ENCODE measurements at regions not wholly inside any gene's neighbourhood (a gene's known extent, or its start where the extent isn't known, plus 50 kb on each side); places are given as distances from the start of the nearest gene placed in this dataset.

GRCh38 chr10:8379906-8380832 lies 325.7 kb downstream of the GATA3 start:
- Histone ChIP-seq H3K36me3 (ENCODE audit: insufficient read depth, low read depth, low read length) (no peaks in the 10 kb centered on the region), H3K27me3 (ENCODE audit: insufficient read depth, low read length) (no peaks in the 10 kb centered on the region), H3K4me1 (ENCODE audit: insufficient read depth, low read length) (peaks cover 5% of the 10 kb centered on the region; the same call in 1 of the 2 replicates), H3K27ac (ENCODE audit: low read length) (no peak overlapping the region), H3K9ac (ENCODE audit: low read depth, low read length) (no peak overlapping the region), H3K9me3 (ENCODE audit: insufficient read depth, low read depth, low read length) (no peaks in the 10 kb centered on the region), H3K4me3 (ENCODE audit: low read length) (no peak overlapping the region)

- Histone ChIP-seq H3K4me1 (ENCODE audit: insufficient read depth, low read length) (peaks cover 5% of the 10 kb centered on the region; the same call in 1 of the 2 replicates), H3K9ac (ENCODE audit: low read depth, low read length) (no peak overlapping the region), H3K4me3 (ENCODE audit: low read length) (no peak overlapping the region), H3K27me3 (ENCODE audit: insufficient read depth, low read length) (no peaks in the 10 kb centered on the region), H3K27ac (ENCODE audit: low read length) (no peak overlapping the region), H3K36me3 (ENCODE audit: insufficient read depth, low read depth, low read length) (no peaks in the 10 kb centered on the region), H3K9me3 (ENCODE audit: insufficient read depth, low read depth, low read length) (no peaks in the 10 kb centered on the region)
These were observed 326.5 kb downstream of the GATA3 start for GRCh38 chr10:8380833-8381496.

- no peaks in the 10 kb centered on the region for H3K9me3 ChIP-seq (ENCODE audit: insufficient read depth, low read depth, low read length)
- no peak overlapping the region for H3K27ac ChIP-seq (ENCODE audit: low read length)
- H3K4me3 ChIP-seq (ENCODE audit: low read length), result no peak overlapping the region
- no peaks in the 10 kb centered on the region for H3K4me1 ChIP-seq (ENCODE audit: insufficient read depth, low read length)
- H3K36me3 ChIP-seq (ENCODE audit: insufficient read depth, low read depth, low read length), result no peaks in the 10 kb centered on the region
- no peaks in the 10 kb centered on the region for H3K27me3 ChIP-seq (ENCODE audit: insufficient read depth, low read length)
- no peak overlapping the region for H3K9ac ChIP-seq (ENCODE audit: low read depth, low read length)
These were observed 332.3 kb downstream of the GATA3 start for GRCh38 chr10:8386781-8387180.

GRCh38 chr10:8389630-8390029 lies 335.1 kb downstream of the GATA3 start:
- no peak overlapping the region for H3K9ac ChIP-seq (ENCODE audit: low read depth, low read length)
- H3K4me3 ChIP-seq (ENCODE audit: low read length), result no peak overlapping the region
- H3K36me3 ChIP-seq (ENCODE audit: insufficient read depth, low read depth, low read length), result no peaks in the 10 kb centered on the region
- no peaks in the 10 kb centered on the region for H3K9me3 ChIP-seq (ENCODE audit: insufficient read depth, low read depth, low read length)
- no peaks in the 10 kb centered on the region for H3K27me3 ChIP-seq (ENCODE audit: insufficient read depth, low read length)
- H3K27ac ChIP-seq (ENCODE audit: low read length), result no peak overlapping the region
- H3K4me1 ChIP-seq (ENCODE audit: insufficient read depth, low read length), result no peaks in the 10 kb centered on the region

- H3K36me3 ChIP-seq (ENCODE audit: insufficient read depth, low read depth, low read length), result no peaks in the 10 kb centered on the region
- no peaks in the 10 kb centered on the region for H3K27me3 ChIP-seq (ENCODE audit: insufficient read depth, low read length)
- no peaks in the 10 kb centered on the region for H3K4me1 ChIP-seq (ENCODE audit: insufficient read depth, low read length)
- no peak overlapping the region for H3K27ac ChIP-seq (ENCODE audit: low read length)
- no peaks in the 10 kb centered on the region for H3K9me3 ChIP-seq (ENCODE audit: insufficient read depth, low read depth, low read length)
- no peak overlapping the region for H3K9ac ChIP-seq (ENCODE audit: low read depth, low read length)
- H3K4me3 ChIP-seq (ENCODE audit: low read length), result no peak overlapping the region
These were observed 337.7 kb downstream of the GATA3 start for GRCh38 chr10:8392216-8392615.

GRCh38 chr10:8393531-8393930 lies 339.0 kb downstream of the GATA3 start:
- no peaks in the 10 kb centered on the region for H3K9me3 ChIP-seq (ENCODE audit: insufficient read depth, low read depth, low read length)
- H3K4me3 ChIP-seq (ENCODE audit: low read length), result no peak overlapping the region
- no peak overlapping the region for H3K27ac ChIP-seq (ENCODE audit: low read length)
- no peaks in the 10 kb centered on the region for H3K4me1 ChIP-seq (ENCODE audit: insufficient read depth, low read length)
- H3K27me3 ChIP-seq (ENCODE audit: insufficient read depth, low read length), result no peaks in the 10 kb centered on the region
- no peaks in the 10 kb centered on the region for H3K36me3 ChIP-seq (ENCODE audit: insufficient read depth, low read depth, low read length)
- no peak overlapping the region for H3K9ac ChIP-seq (ENCODE audit: low read depth, low read length)

- no peak overlapping the region for H3K9ac ChIP-seq (ENCODE audit: low read depth, low read length)
- H3K4me3 ChIP-seq (ENCODE audit: low read length), result no peak overlapping the region
- no peaks in the 10 kb centered on the region for H3K9me3 ChIP-seq (ENCODE audit: insufficient read depth, low read depth, low read length)
- H3K4me1 ChIP-seq (ENCODE audit: insufficient read depth, low read length), result peaks cover 9% of the 10 kb centered on the region; the same call in 1 of the 2 replicates
- no peak overlapping the region for H3K27ac ChIP-seq (ENCODE audit: low read length)
- no peaks in the 10 kb centered on the region for H3K36me3 ChIP-seq (ENCODE audit: insufficient read depth, low read depth, low read length)
- H3K27me3 ChIP-seq (ENCODE audit: insufficient read depth, low read length), result no peaks in the 10 kb centered on the region
These were observed 342.2 kb downstream of the GATA3 start for GRCh38 chr10:8396675-8397074.

GRCh38 chr10:8398771-8399170 lies 344.3 kb downstream of the GATA3 start:
- Histone ChIP-seq H3K27ac (ENCODE audit: low read length) (no peak overlapping the region), H3K36me3 (ENCODE audit: insufficient read depth, low read depth, low read length) (no peaks in the 10 kb centered on the region), H3K4me1 (ENCODE audit: insufficient read depth, low read length) (peaks cover 9% of the 10 kb centered on the region; the same call in 1 of the 2 replicates), H3K9ac (ENCODE audit: low read depth, low read length) (no peak overlapping the region), H3K4me3 (ENCODE audit: low read length) (no peak overlapping the region), H3K27me3 (ENCODE audit: insufficient read depth, low read length) (no peaks in the 10 kb centered on the region), H3K9me3 (ENCODE audit: insufficient read depth, low read depth, low read length) (no peaks in the 10 kb centered on the region)

GRCh38 chr10:8400151-8400550 lies 345.7 kb downstream of the GATA3 start:
- no peaks in the 10 kb centered on the region for H3K27me3 ChIP-seq (ENCODE audit: insufficient read depth, low read length)
- H3K9me3 ChIP-seq (ENCODE audit: insufficient read depth, low read depth, low read length), result no peaks in the 10 kb centered on the region
- peaks cover 9% of the 10 kb centered on the region; the same call in 1 of the 2 replicates for H3K4me1 ChIP-seq (ENCODE audit: insufficient read depth, low read length)
- no peak overlapping the region for H3K4me3 ChIP-seq (ENCODE audit: low read length)
- no peak overlapping the region for H3K9ac ChIP-seq (ENCODE audit: low read depth, low read length)
- no peaks in the 10 kb centered on the region for H3K36me3 ChIP-seq (ENCODE audit: insufficient read depth, low read depth, low read length)
- H3K27ac ChIP-seq (ENCODE audit: low read length), result no peak overlapping the region

GRCh38 chr10:8400892-8401291 lies 346.4 kb downstream of the GATA3 start:
- no peaks in the 10 kb centered on the region for H3K9me3 ChIP-seq (ENCODE audit: insufficient read depth, low read depth, low read length)

GRCh38 chr10:8401531-8401930 lies 347.0 kb downstream of the GATA3 start:
- no peaks in the 10 kb centered on the region for H3K36me3 ChIP-seq (ENCODE audit: insufficient read depth, low read depth, low read length)
- peaks cover 2% of the 10 kb centered on the region; the same call in 1 of the 2 replicates for H3K27me3 ChIP-seq (ENCODE audit: insufficient read depth, low read length)
- no peak overlapping the region for H3K27ac ChIP-seq (ENCODE audit: low read length)
- H3K4me1 ChIP-seq (ENCODE audit: insufficient read depth, low read length), result peaks cover 9% of the 10 kb centered on the region; the same call in 1 of the 2 replicates
- H3K9me3 ChIP-seq (ENCODE audit: insufficient read depth, low read depth, low read length), result no peaks in the 10 kb centered on the region
- H3K9ac ChIP-seq (ENCODE audit: low read depth, low read length), result no peak overlapping the region
- H3K4me3 ChIP-seq (ENCODE audit: low read length), result no peak overlapping the region

More at GRCh38 chr10:8400892-8401291, 346.4 kb downstream of the GATA3 start:
- peaks cover 9% of the 10 kb centered on the region; the same call in 1 of the 2 replicates for H3K4me1 ChIP-seq (ENCODE audit: insufficient read depth, low read length)
- no peak overlapping the region for H3K9ac ChIP-seq (ENCODE audit: low read depth, low read length)
- H3K27ac ChIP-seq (ENCODE audit: low read length), result no peak overlapping the region
- no peaks in the 10 kb centered on the region for H3K36me3 ChIP-seq (ENCODE audit: insufficient read depth, low read depth, low read length)
- no peak overlapping the region for H3K4me3 ChIP-seq (ENCODE audit: low read length)
- H3K27me3 ChIP-seq (ENCODE audit: insufficient read depth, low read length), result no peaks in the 10 kb centered on the region; the same call in 1 of the 2 replicates
